OCI-LY3 (cell line): ENCODE measurements at regions not wholly inside any gene's neighbourhood (a gene's known extent, or its start where the extent isn't known, plus 50 kb on each side); places are given as distances from the start of the nearest gene placed in this dataset.

Experiments used
- EZH2phosphoT487 ChIP-seq: fragments of 200-600 bp; shearing (Covaris generic); IDR thresholded peaks from 2 replicates; pipeline ENCODE4 v1.6.1; 2018; ENCODE audit warnings: antibody characterized with exemption, mixed run types, low read depth
- TF ChIP-seq, protein P1 (sequence below): fragments of 200-600, 300-600 bp; sonication (generic); IDR thresholded peaks from 2 replicates; pipeline ENCODE4 v1.5.1; 2014; ENCODE audit warnings: antibody characterized with exemption, low read length, low read depth

DNA sequence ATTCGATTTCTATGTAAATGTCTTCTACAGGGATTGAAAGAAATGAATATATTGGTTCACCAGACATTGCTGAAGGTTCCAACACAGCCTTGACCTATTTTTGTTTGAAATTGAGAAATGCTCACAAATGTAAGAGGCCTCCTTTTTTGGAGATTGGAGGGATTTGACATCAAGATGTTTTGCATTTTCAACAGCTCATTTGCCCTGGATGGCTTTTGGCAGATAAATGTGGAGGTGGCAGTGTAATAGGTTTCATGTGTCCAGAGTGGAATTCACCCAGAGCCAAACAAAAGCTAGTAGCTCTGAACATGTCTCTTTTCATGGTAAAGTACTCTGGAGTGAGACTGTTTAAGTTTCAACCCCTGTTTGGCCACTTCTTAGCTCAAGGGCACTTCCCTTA lies 77.3 kb downstream of the PALM2AKAP2 start:
- TF ChIP-seq, protein P1, sequence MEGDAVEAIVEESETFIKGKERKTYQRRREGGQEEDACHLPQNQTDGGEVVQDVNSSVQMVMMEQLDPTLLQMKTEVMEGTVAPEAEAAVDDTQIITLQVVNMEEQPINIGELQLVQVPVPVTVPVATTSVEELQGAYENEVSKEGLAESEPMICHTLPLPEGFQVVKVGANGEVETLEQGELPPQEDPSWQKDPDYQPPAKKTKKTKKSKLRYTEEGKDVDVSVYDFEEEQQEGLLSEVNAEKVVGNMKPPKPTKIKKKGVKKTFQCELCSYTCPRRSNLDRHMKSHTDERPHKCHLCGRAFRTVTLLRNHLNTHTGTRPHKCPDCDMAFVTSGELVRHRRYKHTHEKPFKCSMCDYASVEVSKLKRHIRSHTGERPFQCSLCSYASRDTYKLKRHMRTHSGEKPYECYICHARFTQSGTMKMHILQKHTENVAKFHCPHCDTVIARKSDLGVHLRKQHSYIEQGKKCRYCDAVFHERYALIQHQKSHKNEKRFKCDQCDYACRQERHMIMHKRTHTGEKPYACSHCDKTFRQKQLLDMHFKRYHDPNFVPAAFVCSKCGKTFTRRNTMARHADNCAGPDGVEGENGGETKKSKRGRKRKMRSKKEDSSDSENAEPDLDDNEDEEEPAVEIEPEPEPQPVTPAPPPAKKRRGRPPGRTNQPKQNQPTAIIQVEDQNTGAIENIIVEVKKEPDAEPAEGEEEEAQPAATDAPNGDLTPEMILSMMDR = no peak
- no peak for TF ChIP-seq EZH2phosphoT487
